ENCODE measurements at regions not wholly inside any gene's neighbourhood (a gene's known extent, or its start where the extent isn't known, plus 50 kb on each side); places are given as distances from the start of the nearest gene placed in this dataset.

GRCh38 chr9:75242426-75242825, 154.1 kb downstream of the OSTF1 start:
- H3K27me3 ChIP-seq (ENCODE audit: insufficient read depth, low read depth, low read length): no peaks in the 10 kb centered on the region
- no peaks in the 10 kb centered on the region for H3K9me3 ChIP-seq (ENCODE audit: low read length)
- no peak overlapping the region for H3K27ac ChIP-seq (ENCODE audit: low read length)
- H3K4me3 ChIP-seq (ENCODE audit: low read length): no peak overlapping the region
- no peak overlapping the region for H2AFZ ChIP-seq (ENCODE audit: low read depth, low read length)
- no peaks in the 10 kb centered on the region for H3F3A ChIP-seq (ENCODE audit: insufficient read depth, low read length, poor library complexity, severe bottlenecking)
- H3K9me2 ChIP-seq (ENCODE audit: insufficient read depth, low read length): no peaks in the 10 kb centered on the region
- no peaks in the 10 kb centered on the region for H3K36me3 ChIP-seq (ENCODE audit: insufficient read depth, low read length)
- H4K20me1 ChIP-seq (ENCODE audit: insufficient read depth): no peaks in the 10 kb centered on the region
- no peak for TF ChIP-seq CTCF (IDR thresholded peaks at IDR 0.05; ENCODE audit: poor library complexity, severe bottlenecking)
- no peak for TF ChIP-seq REST (IDR thresholded peaks at IDR 0.05; ENCODE audit: borderline replicate concordance)
- TF ChIP-seq TAF1 (IDR thresholded peaks at IDR 0.05; ENCODE audit: low read depth): no peak
- TF ChIP-seq EP300 (conservative IDR thresholded peaks at IDR 0.05; ENCODE audit: poor library complexity, severe bottlenecking): no peak
- no peak for TF ChIP-seq MXI1 (conservative IDR thresholded peaks at IDR 0.05; ENCODE audit: poor library complexity, severe bottlenecking)
- TF ChIP-seq EZH2 (IDR thresholded peaks at IDR 0.05; ENCODE audit: borderline replicate concordance, insufficient read depth, low read length, poor library complexity, severe bottlenecking): no peak
- TF ChIP-seq SMC3 (conservative IDR thresholded peaks at IDR 0.05; ENCODE audit: poor library complexity): no peak
- no peak for TF ChIP-seq POLR2AphosphoS5 (IDR thresholded peaks at IDR 0.05)
- no peak for TF ChIP-seq RAD21 (conservative IDR thresholded peaks at IDR 0.05)
- H3K79me2 ChIP-seq (replicated peaks; ENCODE audit: insufficient read depth, low read length): no peaks in the 10 kb centered on the region
- H3K4me2 ChIP-seq (ENCODE audit: low read length): no peak overlapping the region
- H3K9ac ChIP-seq (ENCODE audit: low read length): no peak overlapping the region

GRCh38 chr9:75246949-75247348, 158.6 kb downstream of the OSTF1 start:
- no peak overlapping the region for H3K27ac ChIP-seq (ENCODE audit: low read length)
- no peak for TF ChIP-seq TAF1 (IDR thresholded peaks at IDR 0.05; ENCODE audit: low read depth)
- no peak for TF ChIP-seq RAD21 (conservative IDR thresholded peaks at IDR 0.05)
- no peak for TF ChIP-seq CTCF (IDR thresholded peaks at IDR 0.05; ENCODE audit: poor library complexity, severe bottlenecking)
- TF ChIP-seq EZH2 (IDR thresholded peaks at IDR 0.05; ENCODE audit: borderline replicate concordance, insufficient read depth, low read length, poor library complexity, severe bottlenecking): no peak
- H2AFZ ChIP-seq (ENCODE audit: low read depth, low read length): no peak overlapping the region

More at GRCh38 chr9:75246949-75247348, 158.6 kb downstream of the OSTF1 start:
- H3K27me3 ChIP-seq (ENCODE audit: insufficient read depth, low read depth, low read length): no peaks in the 10 kb centered on the region
- no peak overlapping the region for H3K9ac ChIP-seq (ENCODE audit: low read length)
- H3K4me3 ChIP-seq (ENCODE audit: low read length): no peak overlapping the region
- H3K9me3 ChIP-seq (ENCODE audit: low read length): no peaks in the 10 kb centered on the region
- H3K4me2 ChIP-seq (ENCODE audit: low read length): no peak overlapping the region
- no peaks in the 10 kb centered on the region for H3K79me2 ChIP-seq (replicated peaks; ENCODE audit: insufficient read depth, low read length)
- no peaks in the 10 kb centered on the region for H4K20me1 ChIP-seq (ENCODE audit: insufficient read depth)
- H3K36me3 ChIP-seq (ENCODE audit: insufficient read depth, low read length): no peaks in the 10 kb centered on the region
- no peaks in the 10 kb centered on the region for H3K9me2 ChIP-seq (ENCODE audit: insufficient read depth, low read length)
- H3F3A ChIP-seq (ENCODE audit: insufficient read depth, low read length, poor library complexity, severe bottlenecking): no peaks in the 10 kb centered on the region
